Fibroblast of lung (primary cell): ENCODE measurements at regions not wholly inside any gene's neighbourhood (a gene's known extent, or its start where the extent isn't known, plus 50 kb on each side); places are given as distances from the start of the nearest gene placed in this dataset.

ENCODE experiments used
- DNase-seq, 2 donors: peaks; one replicate each; pipeline versions ENCODE4 v3.0.0 to v3.0.0-alpha.2; 2010; ENCODE audit warnings: low read depth in 2 of 2
- H2AFZ ChIP-seq: 2 replicates; pipeline ENCODE4 v1.5.1; 2012; ENCODE audit warnings: low read length, control low read depth, inconsistent platforms
- H3K27ac ChIP-seq: 2 replicates; pipeline ENCODE4 v1.5.1; 2011; ENCODE audit warnings: low read length, control low read depth; ENCODE audit not compliant: insufficient read depth
- H3K27me3 ChIP-seq: 2 replicates; pipeline ENCODE4 v1.5.1; 2011; ENCODE audit warnings: mild to moderate bottlenecking, low read length; ENCODE audit not compliant: control insufficient read depth, insufficient read depth
- H3K36me3 ChIP-seq: 2 replicates; pipeline ENCODE4 v1.5.1; 2011; ENCODE audit warnings: low read length; ENCODE audit not compliant: control insufficient read depth, insufficient read depth
- H3K4me1 ChIP-seq: 2 replicates; pipeline ENCODE4 v1.5.1; 2011; ENCODE audit warnings: low read length; ENCODE audit not compliant: control insufficient read depth, insufficient read depth; ENCODE audit errors: extremely low read depth
- H3K4me2 ChIP-seq: 2 replicates; pipeline ENCODE4 v1.5.1; 2011; ENCODE audit warnings: low read length, control low read depth; ENCODE audit not compliant: insufficient read depth; ENCODE audit errors: extremely low read depth
- H3K4me3 ChIP-seq, 4 experiments: fragments of 200-600 bp in 1 of 4; sonication (generic) in 1 of 4; replicated peaks in 1 of 4; 2 replicates each; pipeline ENCODE4 v1.5.1; 2011 to 2016; ENCODE audit warnings: low read length in 4 of 4, low read depth in 3 of 4, mild to moderate bottlenecking in 3 of 4, control low read depth in 2 of 4, inconsistent platforms in 1 of 4, mixed read lengths in 1 of 4; ENCODE audit not compliant: insufficient read depth in 1 of 4; ENCODE audit errors: control extremely low read depth in 1 of 4
- H3K79me2 ChIP-seq: 2 replicates; pipeline ENCODE4 v1.5.1; 2012; ENCODE audit warnings: mild to moderate bottlenecking, low read length, inconsistent platforms; ENCODE audit not compliant: control insufficient read depth, insufficient read depth
- H3K9ac ChIP-seq: 2 replicates; pipeline ENCODE4 v1.5.1; 2011; ENCODE audit warnings: mild to moderate bottlenecking, low read length, control low read depth; ENCODE audit not compliant: insufficient read depth
- H3K9me3 ChIP-seq: 2 replicates; pipeline ENCODE4 v1.5.1; 2012; ENCODE audit warnings: low read depth, low read length; ENCODE audit not compliant: control insufficient read depth, insufficient read depth
- H4K20me1 ChIP-seq: 2 replicates; pipeline ENCODE4 v1.5.1; 2011; ENCODE audit warnings: low read length; ENCODE audit not compliant: control insufficient read depth, insufficient read depth; ENCODE audit errors: extremely low read depth
- EZH2 ChIP-seq: IDR thresholded peaks from 2 replicates; pipeline ENCODE4 v1.5.1; 2012; ENCODE audit warnings: low read length, control low read depth, mild to moderate bottlenecking; ENCODE audit errors: missing control alignments
- TF ChIP-seq, protein P1 (sequence below), 2 donors: IDR thresholded peaks in 1 of 2; conservative IDR thresholded peaks in 1 of 2; 1 replicate in 1 of 2; 2 replicates in 1 of 2; pipeline ENCODE4 v1.5.1; 2011 to 2012; ENCODE audit warnings: low read length in 2 of 2, control low read depth in 1 of 2, inconsistent platforms in 1 of 2, low read depth in 1 of 2, mild to moderate bottlenecking in 1 of 2

- Histone ChIP-seq H4K20me1 (no peaks in the 10 kb centered on the region), H3K27ac (no peak overlapping the region), H2AFZ (no peak overlapping the region), H3K79me2 (no peaks in the 10 kb centered on the region), H3K27me3 (no peaks in the 10 kb centered on the region), H3K9ac (no peak overlapping the region), H3K36me3 (no peaks in the 10 kb centered on the region), H3K4me2 (no peak overlapping the region), H3K4me3 (no peak overlapping the region), H3K4me1 (no peaks in the 10 kb centered on the region), H3K9me3 (no peaks in the 10 kb centered on the region)
- TF ChIP-seq, protein P1, sequence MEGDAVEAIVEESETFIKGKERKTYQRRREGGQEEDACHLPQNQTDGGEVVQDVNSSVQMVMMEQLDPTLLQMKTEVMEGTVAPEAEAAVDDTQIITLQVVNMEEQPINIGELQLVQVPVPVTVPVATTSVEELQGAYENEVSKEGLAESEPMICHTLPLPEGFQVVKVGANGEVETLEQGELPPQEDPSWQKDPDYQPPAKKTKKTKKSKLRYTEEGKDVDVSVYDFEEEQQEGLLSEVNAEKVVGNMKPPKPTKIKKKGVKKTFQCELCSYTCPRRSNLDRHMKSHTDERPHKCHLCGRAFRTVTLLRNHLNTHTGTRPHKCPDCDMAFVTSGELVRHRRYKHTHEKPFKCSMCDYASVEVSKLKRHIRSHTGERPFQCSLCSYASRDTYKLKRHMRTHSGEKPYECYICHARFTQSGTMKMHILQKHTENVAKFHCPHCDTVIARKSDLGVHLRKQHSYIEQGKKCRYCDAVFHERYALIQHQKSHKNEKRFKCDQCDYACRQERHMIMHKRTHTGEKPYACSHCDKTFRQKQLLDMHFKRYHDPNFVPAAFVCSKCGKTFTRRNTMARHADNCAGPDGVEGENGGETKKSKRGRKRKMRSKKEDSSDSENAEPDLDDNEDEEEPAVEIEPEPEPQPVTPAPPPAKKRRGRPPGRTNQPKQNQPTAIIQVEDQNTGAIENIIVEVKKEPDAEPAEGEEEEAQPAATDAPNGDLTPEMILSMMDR (conservative IDR thresholded peaks at IDR 0.05 in 1 of 2, IDR thresholded peaks at IDR 0.05 in 1 of 2; ENCODE audit: low read depth in 1 of 2, low read length in 2 of 2) = no peak
- TF ChIP-seq EZH2 = no peak
- no peak for DNase-seq
Observed at GRCh38 chr9:95626341-95626740, 109.6 kb upstream of the PTCH1 start.

- no peaks in the 10 kb centered on the region for H3K79me2 ChIP-seq
- TF ChIP-seq EZH2 = no peak
- TF ChIP-seq, protein P1 (conservative IDR thresholded peaks at IDR 0.05 in 1 of 2, IDR thresholded peaks at IDR 0.05 in 1 of 2; ENCODE audit: low read depth in 1 of 2, low read length in 2 of 2) = no peak
- no peak overlapping the region for H3K27ac ChIP-seq
- H4K20me1 ChIP-seq = no peaks in the 10 kb centered on the region
- no peaks in the 10 kb centered on the region for H3K36me3 ChIP-seq
- H2AFZ ChIP-seq = no peak overlapping the region
- H3K9ac ChIP-seq = no peak overlapping the region
- peaks cover 6% of the 10 kb centered on the region for H3K27me3 ChIP-seq
- H3K4me1 ChIP-seq = no peaks in the 10 kb centered on the region
- no peak overlapping the region for H3K4me2 ChIP-seq
- H3K9me3 ChIP-seq = no peaks in the 10 kb centered on the region
- H3K4me3 ChIP-seq = no peak overlapping the region
- DNase-seq = no peak
Observed at GRCh38 chr9:95623640-95624039, 106.9 kb upstream of the PTCH1 start.

GRCh38 chr9:95620722-95621121, 104.0 kb upstream of the PTCH1 start:
- Histone ChIP-seq H3K79me2 (no peaks in the 10 kb centered on the region), H4K20me1 (no peaks in the 10 kb centered on the region), H3K4me1 (no peaks in the 10 kb centered on the region), H3K9ac (no peak overlapping the region), H3K27ac (no peak overlapping the region), H3K36me3 (no peaks in the 10 kb centered on the region), H3K27me3 (peaks cover 7% of the 10 kb centered on the region), H3K4me2 (no peak overlapping the region), H2AFZ (no peak overlapping the region), H3K4me3 (no peak overlapping the region), H3K9me3 (no peaks in the 10 kb centered on the region)
- DNase-seq = no peak
- TF ChIP-seq, protein P1 (conservative IDR thresholded peaks at IDR 0.05 in 1 of 2, IDR thresholded peaks at IDR 0.05 in 1 of 2; ENCODE audit: low read depth in 1 of 2, low read length in 2 of 2) = no peak
- no peak for TF ChIP-seq EZH2
